Right renal pelvis (tissue), 4 donors: ENCODE measurements at regions not wholly inside any gene's neighbourhood (a gene's known extent, or its start where the extent isn't known, plus 50 kb on each side); places are given as distances from the start of the nearest gene placed in this dataset.

Experiments
- DNase-seq, 4 donors: peaks; one replicate each; pipeline ENCODE4 v3.0.0-alpha.2; 2013; ENCODE audit warnings: low read depth in 4 of 4, low spot score in 3 of 4, missing footprints in 1 of 4

- DNase-seq, result no peak
Measured at GRCh38 chr7:25759748-25760147, 392.2 kb upstream of the NFE2L3 start.

GRCh38 chr7:25762511-25763462 lies 389.2 kb upstream of the NFE2L3 start:
- no peak for DNase-seq

GRCh38 chr7:25763463-25763860 lies 388.5 kb upstream of the NFE2L3 start:
- no peak for DNase-seq

GRCh38 chr7:25765110-25765655 lies 386.8 kb upstream of the NFE2L3 start:
- DNase-seq, result no peak

GRCh38 chr7:25770235-25770634 lies 381.8 kb upstream of the NFE2L3 start:
- DNase-seq, result no peak

GRCh38 chr7:25770670-25771069 lies 381.3 kb upstream of the NFE2L3 start:
- no peak for DNase-seq

GRCh38 chr7:25771491-25771890 lies 380.5 kb upstream of the NFE2L3 start:
- no peak for DNase-seq

- no peak for DNase-seq
Measured at GRCh38 chr7:25772802-25773201, 379.2 kb upstream of the NFE2L3 start.

GRCh38 chr7:25774675-25775074 lies 377.3 kb upstream of the NFE2L3 start:
- DNase-seq, result no peak

GRCh38 chr7:25775570-25775969 lies 376.4 kb upstream of the NFE2L3 start:
- no peak for DNase-seq

GRCh38 chr7:25775999-25776743 lies 375.8 kb upstream of the NFE2L3 start:
- DNase-seq, result no peak

GRCh38 chr7:25776744-25777123 lies 375.3 kb upstream of the NFE2L3 start:
- no peak for DNase-seq

- DNase-seq, result peak in 2 of 4 donors; percentile 44 to 66
Measured at GRCh38 chr7:25777969-25778708, 373.9 kb upstream of the NFE2L3 start.

- DNase-seq, result no peak
Measured at GRCh38 chr7:25779002-25779546, 372.9 kb upstream of the NFE2L3 start.

- no peak for DNase-seq
Measured at GRCh38 chr7:25780904-25781303, 371.1 kb upstream of the NFE2L3 start.

GRCh38 chr7:25781704-25782103 lies 370.3 kb upstream of the NFE2L3 start:
- no peak for DNase-seq

GRCh38 chr7:25786936-25787335 lies 365.1 kb upstream of the NFE2L3 start:
- DNase-seq, result no peak

- DNase-seq, result no peak
Measured at GRCh38 chr7:25787336-25787735, 364.7 kb upstream of the NFE2L3 start.

- no peak for DNase-seq
Measured at GRCh38 chr7:25788371-25788770, 363.6 kb upstream of the NFE2L3 start.

GRCh38 chr7:25788961-25789620 lies 362.9 kb upstream of the NFE2L3 start:
- DNase-seq, result no peak
